ENCODE measurements at regions not wholly inside any gene's neighbourhood (a gene's known extent, or its start where the extent isn't known, plus 50 kb on each side); places are given as distances from the start of the nearest gene placed in this dataset.

DNA sequence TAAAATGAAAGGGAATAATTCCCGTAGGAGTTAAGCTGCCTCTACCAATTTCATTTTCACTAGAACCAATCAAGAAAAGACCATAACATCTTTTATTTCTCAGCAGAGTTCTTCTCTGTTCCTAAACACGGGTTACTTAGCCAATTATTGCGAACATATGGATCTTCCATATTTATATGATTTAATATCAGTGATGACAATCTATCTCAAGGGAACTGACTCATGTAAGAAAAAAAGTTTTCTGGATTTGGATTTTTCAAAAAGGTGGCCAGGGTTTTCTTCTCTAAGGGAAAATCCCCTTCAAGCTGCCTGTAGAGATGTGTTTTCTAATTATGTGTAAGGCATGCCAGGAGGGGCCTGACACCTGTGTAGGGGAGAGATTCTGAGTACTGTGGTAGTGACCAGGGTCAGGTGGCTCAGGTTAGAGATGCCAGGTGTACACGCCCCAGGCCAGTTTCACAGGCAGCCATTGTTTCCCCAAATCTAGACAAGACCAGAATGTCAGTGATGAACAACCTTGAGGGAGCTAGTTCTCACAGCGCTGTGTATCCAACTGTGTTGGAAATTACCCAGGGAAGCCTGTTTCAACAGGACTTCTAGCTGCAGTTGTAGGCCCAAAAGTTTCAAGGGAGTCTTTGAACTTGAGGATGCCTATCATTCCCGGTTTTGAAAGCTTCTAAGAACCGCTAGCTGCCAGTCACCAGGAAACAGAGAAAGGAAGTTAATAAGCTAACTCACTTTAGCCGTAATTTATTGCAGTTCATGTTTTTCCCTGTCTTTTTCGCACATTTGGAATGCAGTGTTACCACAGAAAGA, 572.5 kb upstream of the RGMB start:
- no peak overlapping the region for H2AFZ ChIP-seq (ENCODE audit: low read depth, low read length)
- no peaks in the 10 kb centered on the region for H3K36me3 ChIP-seq (ENCODE audit: insufficient read depth, low read length)
- no peaks in the 10 kb centered on the region for H3K9me3 ChIP-seq (ENCODE audit: insufficient read depth, low read depth, low read length)
- no peaks in the 10 kb centered on the region for H3K27me3 ChIP-seq (ENCODE audit: insufficient read depth, low read length)
- H3K9ac ChIP-seq (ENCODE audit: low read length): no peak overlapping the region
- TF ChIP-seq EZH2 (IDR thresholded peaks at IDR 0.05; ENCODE audit: insufficient read depth, low read length): no peak
- TF ChIP-seq, protein P1, sequence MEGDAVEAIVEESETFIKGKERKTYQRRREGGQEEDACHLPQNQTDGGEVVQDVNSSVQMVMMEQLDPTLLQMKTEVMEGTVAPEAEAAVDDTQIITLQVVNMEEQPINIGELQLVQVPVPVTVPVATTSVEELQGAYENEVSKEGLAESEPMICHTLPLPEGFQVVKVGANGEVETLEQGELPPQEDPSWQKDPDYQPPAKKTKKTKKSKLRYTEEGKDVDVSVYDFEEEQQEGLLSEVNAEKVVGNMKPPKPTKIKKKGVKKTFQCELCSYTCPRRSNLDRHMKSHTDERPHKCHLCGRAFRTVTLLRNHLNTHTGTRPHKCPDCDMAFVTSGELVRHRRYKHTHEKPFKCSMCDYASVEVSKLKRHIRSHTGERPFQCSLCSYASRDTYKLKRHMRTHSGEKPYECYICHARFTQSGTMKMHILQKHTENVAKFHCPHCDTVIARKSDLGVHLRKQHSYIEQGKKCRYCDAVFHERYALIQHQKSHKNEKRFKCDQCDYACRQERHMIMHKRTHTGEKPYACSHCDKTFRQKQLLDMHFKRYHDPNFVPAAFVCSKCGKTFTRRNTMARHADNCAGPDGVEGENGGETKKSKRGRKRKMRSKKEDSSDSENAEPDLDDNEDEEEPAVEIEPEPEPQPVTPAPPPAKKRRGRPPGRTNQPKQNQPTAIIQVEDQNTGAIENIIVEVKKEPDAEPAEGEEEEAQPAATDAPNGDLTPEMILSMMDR (IDR thresholded peaks at IDR 0.05; ENCODE audit: insufficient read depth, low read depth, low read length): no peak
- no peak overlapping the region for H3K27ac ChIP-seq (ENCODE audit: low read depth, low read length)
- H3K79me2 ChIP-seq (ENCODE audit: insufficient read depth, low read length): no peaks in the 10 kb centered on the region
- H3K4me3 Mint-ChIP-seq (ENCODE audit: unreplicated experiment): no peak overlapping the region
- no peak overlapping the region for H3K4me2 ChIP-seq (ENCODE audit: low read length)
- FAIRE-seq (no peak), DNase-seq (ENCODE audit: low read depth) (peak; percentile 9)
- H3K4me1 ChIP-seq (ENCODE audit: insufficient read depth, low read length): no peaks in the 10 kb centered on the region
- H3K27me3 Mint-ChIP-seq (ENCODE audit: low read depth, unreplicated experiment): no peaks in the 10 kb centered on the region
- no peak overlapping the region for H3K4me3 ChIP-seq (ENCODE audit: insufficient read depth, low read depth, low read length)
- H3K27ac Mint-ChIP-seq (ENCODE audit: unreplicated experiment): peak overlapping the region; percentile 56
- peaks cover 14% of the 10 kb centered on the region for H3K4me1 Mint-ChIP-seq (ENCODE audit: low read depth, unreplicated experiment)
- no peaks in the 10 kb centered on the region for H3K9me3 Mint-ChIP-seq (ENCODE audit: unreplicated experiment)
- peaks cover 2% of the 10 kb centered on the region for H3K36me3 Mint-ChIP-seq (ENCODE audit: low read depth, unreplicated experiment)
- no peaks in the 10 kb centered on the region for H4K20me1 ChIP-seq (ENCODE audit: insufficient read depth, low read length)

DNA sequence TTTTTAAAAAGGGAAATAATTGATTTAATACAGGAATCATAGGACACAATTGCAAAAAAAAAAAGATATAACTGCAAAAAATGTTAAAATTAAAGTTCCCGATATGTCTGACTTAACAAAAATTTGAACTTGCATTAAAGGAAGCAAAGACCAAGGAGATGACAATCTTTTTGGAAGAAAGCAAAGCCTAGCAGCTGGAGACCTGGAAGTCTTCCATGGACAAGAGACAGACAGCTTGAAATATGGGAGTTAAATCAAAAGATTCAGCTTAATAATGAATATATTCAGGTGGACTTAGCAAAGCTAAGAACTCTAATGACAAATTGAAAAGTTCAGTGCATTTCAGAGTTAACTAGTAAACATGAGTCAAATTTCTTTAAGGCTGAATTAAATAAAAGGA, 568.7 kb upstream of the RGMB start:
- no peak overlapping the region for H3K4me2 ChIP-seq (ENCODE audit: low read length)
- H3K4me1 ChIP-seq (ENCODE audit: insufficient read depth, low read length): no peaks in the 10 kb centered on the region
- H3K4me3 Mint-ChIP-seq (ENCODE audit: unreplicated experiment): no peak overlapping the region
- no peak overlapping the region for H2AFZ ChIP-seq (ENCODE audit: low read depth, low read length)
- H3K27me3 Mint-ChIP-seq (ENCODE audit: low read depth, unreplicated experiment): no peaks in the 10 kb centered on the region
- no peaks in the 10 kb centered on the region for H4K20me1 ChIP-seq (ENCODE audit: insufficient read depth, low read length)
- no peak overlapping the region for H3K27ac Mint-ChIP-seq (ENCODE audit: unreplicated experiment)
- H3K36me3 ChIP-seq (ENCODE audit: insufficient read depth, low read length): no peaks in the 10 kb centered on the region
- no peak for DNase-seq (ENCODE audit: low read depth)
- H3K4me3 ChIP-seq (ENCODE audit: insufficient read depth, low read depth, low read length): no peak overlapping the region
- FAIRE-seq: no peak
- H3K9ac ChIP-seq (ENCODE audit: low read length): no peak overlapping the region
- H3K79me2 ChIP-seq (ENCODE audit: insufficient read depth, low read length): no peaks in the 10 kb centered on the region
- TF ChIP-seq EZH2 (IDR thresholded peaks at IDR 0.05; ENCODE audit: insufficient read depth, low read length): no peak
- TF ChIP-seq, protein P1 (IDR thresholded peaks at IDR 0.05; ENCODE audit: insufficient read depth, low read depth, low read length): no peak
- no peaks in the 10 kb centered on the region for H3K9me3 ChIP-seq (ENCODE audit: insufficient read depth, low read depth, low read length)
- H3K36me3 Mint-ChIP-seq (ENCODE audit: low read depth, unreplicated experiment): peaks cover 2% of the 10 kb centered on the region
- H3K27me3 ChIP-seq (ENCODE audit: insufficient read depth, low read length): no peaks in the 10 kb centered on the region
- H3K9me3 Mint-ChIP-seq (ENCODE audit: unreplicated experiment): peaks cover 3% of the 10 kb centered on the region
- peaks cover 15% of the 10 kb centered on the region for H3K4me1 Mint-ChIP-seq (ENCODE audit: low read depth, unreplicated experiment)
- no peak overlapping the region for H3K27ac ChIP-seq (ENCODE audit: low read depth, low read length)
